GM21737 (cell line): ENCODE measurements at regions not wholly inside any gene's neighbourhood (a gene's known extent, or its start where the extent isn't known, plus 50 kb on each side); places are given as distances from the start of the nearest gene placed in this dataset.
"Not testable (repeated sequence)": the region's sequence is repeated elsewhere in the genome, so short reads cannot be mapped to it uniquely, and the experiment has no call there.

Source experiments
- ATAC-seq: cut with Tn5 transposase; IDR thresholded peaks from one replicate; pipeline ENCODE4 v1.9.1; 2021; ENCODE audit warnings: mild to moderate bottlenecking, moderate library complexity; ENCODE audit not compliant: unreplicated experiment

DNA sequence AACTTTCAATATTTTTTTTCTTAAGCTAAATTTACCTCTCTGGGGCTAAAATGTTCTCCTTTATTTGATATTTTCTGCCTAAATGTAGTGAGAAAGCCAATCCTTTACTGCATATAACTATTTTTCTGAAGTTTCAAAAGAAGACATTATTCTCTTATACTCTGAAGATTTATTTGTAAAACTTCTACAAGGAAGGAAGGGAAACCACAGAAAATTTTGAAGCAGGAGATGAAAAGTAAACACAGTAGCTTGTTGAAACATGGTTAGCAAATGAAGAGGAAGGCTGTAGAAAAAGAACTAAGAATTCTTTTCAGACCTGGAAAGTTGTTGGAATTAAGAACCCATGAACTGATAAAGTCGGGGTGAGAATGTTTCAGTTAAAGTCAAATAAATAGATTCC, 330.3 kb downstream of the HGF start:
- ATAC-seq = no peak

DNA sequence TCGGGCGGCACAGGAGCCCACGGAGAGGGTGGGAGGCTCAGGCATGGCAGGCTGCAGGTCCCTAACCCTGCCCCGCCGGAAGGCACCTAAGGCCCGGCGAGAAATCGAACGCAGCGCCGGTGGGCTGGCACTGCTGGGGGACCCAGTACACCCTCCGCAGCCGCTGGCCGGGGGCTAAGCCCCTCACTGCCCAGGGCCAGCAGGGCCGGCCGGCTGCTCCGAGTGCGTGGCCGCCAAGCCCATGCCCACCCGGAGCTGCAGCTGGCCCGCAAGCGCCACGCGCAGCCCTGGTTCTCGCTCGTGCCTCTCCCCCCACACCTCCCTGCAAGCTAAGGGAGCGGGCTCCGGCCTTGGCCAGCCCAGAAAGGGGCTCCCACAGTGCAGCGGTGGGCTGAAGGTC, 332.7 kb downstream of the HGF start:
- not testable (repeated sequence) for ATAC-seq

DNA sequence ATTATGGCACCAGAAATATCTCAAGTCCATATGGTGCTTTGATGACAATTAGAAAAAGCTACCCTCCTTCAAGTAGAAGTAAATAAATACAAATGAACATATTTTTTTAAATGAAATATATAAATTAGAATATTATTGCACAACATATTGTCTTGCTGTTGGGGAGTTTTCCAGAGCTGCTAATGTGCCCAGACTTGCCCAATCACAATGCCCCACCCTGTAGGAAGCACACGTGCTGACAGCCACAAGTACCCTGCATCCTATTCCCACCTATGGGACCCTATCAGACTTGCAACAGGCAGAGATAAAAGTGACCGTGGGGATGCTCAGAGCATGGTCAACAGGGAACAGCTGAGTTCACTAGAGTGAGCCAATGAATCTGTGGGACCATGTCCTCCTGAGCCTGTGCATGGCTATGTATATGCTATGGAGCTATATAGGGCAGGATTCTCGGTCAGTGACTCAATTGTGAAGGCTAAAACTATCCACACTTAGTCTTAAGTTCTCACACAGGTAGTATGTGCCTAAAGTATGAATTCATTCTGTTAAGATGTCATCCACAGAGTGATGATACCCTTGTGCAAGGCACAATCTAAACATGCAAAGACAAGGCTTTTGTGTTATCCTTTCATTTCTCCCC, 336.0 kb downstream of the HGF start:
- ATAC-seq = no peak

DNA sequence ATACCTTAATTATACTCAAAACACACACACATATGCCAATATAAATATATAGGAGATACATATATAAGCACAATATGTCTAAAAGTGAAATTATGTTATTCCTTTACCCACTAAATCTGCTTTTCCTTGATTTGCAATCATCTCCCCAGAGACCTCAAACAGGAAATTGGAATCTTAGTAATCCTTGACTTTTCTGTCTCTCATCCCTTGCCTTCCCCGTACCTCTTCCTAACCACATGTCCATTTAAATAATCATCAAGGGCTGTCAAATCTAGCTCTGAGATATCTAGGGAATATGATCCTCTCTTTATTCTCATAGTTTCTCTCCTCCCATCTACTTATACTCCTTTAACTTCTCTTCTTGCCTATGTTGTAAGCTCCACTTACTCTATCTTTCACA, 336.6 kb downstream of the HGF start:
- ATAC-seq = no peak

DNA sequence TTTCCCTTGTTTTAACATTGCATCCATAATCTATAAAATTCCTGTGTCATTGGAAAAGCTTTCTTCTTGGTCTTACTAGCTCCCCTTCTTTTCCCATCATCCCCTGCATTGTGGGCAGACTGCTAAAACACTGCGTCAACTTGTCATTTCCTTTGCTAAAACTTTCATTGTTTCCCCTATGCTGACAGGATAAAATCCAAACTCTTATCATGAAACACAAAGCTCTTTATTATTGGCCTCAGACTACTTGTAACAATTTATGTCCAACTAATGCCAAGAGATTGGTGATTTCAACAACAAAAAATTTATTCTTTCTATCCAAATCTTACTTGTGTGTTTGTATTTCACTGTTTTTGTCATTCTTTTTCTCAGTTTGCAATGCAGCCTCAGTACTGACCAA, 339.1 kb downstream of the HGF start:
- ATAC-seq = no peak

DNA sequence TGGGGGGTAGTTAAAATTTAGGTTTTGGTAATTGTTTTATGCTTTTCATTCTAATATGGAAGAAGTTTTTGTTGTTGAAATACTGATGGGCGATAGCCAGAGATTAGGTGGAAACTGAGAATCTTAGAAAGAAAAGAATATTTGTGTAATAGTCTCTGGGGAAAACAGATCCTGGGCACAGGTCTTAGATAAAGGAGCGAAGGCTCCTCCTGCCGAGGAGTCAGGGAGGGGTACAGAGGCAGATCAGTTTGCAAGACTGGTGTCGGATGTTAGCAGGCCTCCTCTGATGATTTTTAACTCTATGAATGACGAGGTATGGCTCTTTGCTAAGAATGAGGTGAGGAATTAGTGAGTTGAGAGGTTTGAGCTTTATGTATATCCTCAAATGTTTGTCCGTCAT, 339.7 kb downstream of the HGF start:
- no peak for ATAC-seq

DNA sequence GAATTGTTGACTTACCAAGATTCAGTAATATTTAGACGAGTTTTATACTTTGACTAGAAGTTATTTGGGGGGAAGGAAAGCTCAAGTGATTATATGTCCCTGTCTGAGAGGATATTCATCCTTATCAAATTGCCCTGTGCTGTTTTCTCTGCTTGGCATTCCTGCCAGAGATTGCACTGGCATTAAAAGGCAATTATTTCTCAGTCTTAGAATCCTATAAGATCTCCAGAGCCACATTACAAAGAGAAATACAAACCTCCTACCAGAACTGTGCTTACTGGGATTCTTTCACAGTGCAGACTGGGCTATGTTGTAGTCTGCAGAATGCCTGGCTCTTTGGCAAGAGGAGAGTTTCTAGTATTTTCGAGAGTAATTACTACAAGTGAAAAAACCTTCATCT, 342.4 kb downstream of the HGF start:
- no peak for ATAC-seq

DNA sequence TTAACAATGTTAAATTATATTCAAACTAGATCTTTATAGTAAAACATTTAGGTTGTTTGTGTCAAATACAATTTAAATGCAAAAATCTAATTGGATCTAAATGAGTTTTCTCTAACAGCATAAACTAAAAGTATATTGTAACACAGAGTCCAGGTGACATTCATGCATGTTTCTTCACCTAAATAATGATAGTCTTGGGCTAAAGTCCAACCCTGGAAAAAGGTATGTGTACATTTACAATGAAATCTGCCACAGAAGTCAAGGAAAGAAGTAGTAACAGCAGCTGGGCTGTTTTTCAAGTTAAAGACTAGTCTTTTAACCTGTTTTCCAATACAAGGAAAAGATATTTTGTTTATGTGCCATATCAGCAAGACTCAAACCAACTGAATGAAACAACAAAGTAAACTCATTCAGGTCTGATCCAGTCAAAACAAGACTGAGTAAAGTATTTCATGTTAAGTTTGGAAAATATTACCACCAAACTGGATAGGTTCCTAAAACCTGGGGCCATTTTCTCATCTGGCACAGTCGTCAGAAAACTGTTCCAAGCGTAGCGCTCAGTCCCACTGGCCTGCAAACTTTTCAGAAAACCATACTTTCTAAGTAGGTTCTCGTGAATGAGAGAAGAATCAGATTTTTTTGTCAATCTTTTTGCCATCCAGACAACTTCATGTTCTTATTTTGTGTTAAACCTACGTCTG, 349.2 kb downstream of the HGF start:
- ATAC-seq = no peak

DNA sequence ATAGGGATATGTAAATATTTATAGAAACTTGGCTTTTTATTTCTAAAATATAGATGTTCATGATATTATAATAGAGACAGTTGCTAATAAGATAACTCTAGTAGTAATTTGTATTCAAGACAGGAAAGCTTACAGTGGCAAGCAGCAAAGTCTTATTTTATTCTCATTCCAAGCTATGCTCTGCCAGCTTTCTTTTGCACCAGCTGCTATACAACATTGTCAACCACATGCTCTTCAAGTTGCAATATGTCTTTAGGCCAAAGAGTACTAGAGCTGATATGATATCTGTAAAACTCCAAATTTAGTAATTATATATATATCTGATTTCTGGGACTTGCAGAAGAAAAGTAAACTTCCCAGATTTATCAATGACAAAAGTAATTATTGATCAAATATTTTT, 350.1 kb downstream of the HGF start:
- no peak for ATAC-seq

DNA sequence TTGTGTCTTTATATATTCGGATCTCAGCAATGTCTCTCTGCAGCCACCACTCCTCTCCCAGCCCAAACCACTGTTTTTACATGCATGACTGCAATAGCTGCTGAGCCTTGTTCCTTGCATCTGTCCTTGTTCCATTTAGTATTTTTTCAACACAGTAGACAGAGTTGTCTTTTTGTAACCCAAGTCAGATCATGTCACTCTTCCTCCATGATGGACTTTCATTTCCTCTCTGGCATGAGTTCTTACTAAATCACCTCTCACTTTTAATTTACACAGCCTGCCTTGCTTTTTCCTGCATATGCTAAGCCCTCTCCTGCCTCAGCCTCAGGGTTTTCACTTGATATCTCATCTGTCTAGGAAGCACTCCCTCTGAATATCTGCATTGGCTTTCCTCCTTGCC, 353.2 kb downstream of the HGF start:
- no peak for ATAC-seq

DNA sequence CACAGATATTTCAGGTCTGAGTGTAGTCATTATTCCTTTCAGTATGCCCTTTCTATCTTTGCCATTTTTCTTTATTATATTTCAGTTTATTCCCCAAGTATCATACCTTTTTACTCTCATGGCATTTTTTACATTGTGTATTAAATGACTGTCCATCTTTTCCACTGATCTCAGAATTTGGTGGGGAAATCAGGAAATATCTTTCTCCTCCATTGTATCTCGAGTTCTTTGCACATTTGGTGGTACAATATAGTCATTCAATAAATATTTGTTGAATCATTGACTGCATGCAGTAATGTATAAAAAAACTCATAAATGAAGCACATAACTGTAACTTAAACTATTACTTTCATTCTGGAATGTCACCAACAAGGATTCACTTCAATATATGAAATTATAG, 354.7 kb downstream of the HGF start:
- no peak for ATAC-seq

DNA sequence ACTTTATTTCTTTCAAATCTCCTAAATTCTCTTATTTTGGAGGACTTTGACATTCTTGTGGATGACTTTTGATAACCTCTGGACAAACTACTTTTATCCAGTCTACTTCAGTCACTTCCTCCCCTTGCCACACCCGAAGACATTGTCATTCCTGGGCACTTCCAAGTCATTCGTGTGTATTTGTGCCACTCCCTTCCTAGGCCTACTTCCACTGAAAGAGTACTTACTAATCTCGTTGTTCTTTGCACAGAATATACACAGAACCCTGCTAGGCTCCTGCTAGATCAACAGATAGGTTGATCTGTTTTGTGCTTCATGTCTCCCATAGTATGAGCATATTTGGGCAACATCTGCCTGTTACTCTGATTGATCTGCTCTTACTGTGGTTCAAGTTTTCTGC, 355.4 kb downstream of the HGF start:
- no peak for ATAC-seq

DNA sequence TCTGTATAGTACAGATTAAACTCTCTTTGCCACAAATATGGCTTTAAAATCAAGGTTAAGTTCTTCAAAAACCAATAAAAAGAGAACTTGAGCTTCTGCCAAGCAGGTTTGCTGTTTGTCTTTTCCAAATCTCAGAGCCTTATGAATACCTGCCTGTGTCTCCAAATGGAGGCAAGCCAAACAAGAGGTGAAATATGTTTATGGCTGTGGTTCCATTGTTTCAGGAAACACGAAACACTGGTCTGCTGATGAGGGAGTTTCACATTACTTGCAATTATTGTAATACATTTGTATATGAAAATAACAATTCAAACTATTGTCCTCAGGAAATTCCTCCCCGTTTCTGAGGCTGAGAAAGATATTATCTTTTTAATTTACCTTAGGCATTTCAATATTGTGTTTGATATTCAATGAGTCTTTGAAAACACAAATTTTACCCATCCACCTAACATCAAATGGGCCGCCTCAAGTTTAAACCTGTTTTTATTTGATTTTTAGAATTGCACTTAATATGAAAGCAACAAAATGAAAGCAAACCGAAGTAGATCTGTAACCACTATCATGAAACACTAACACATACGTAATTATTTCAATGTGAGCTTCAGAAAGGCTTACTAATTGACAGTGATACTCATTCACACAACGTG, 359.3 kb downstream of the HGF start:
- ATAC-seq = no peak

DNA sequence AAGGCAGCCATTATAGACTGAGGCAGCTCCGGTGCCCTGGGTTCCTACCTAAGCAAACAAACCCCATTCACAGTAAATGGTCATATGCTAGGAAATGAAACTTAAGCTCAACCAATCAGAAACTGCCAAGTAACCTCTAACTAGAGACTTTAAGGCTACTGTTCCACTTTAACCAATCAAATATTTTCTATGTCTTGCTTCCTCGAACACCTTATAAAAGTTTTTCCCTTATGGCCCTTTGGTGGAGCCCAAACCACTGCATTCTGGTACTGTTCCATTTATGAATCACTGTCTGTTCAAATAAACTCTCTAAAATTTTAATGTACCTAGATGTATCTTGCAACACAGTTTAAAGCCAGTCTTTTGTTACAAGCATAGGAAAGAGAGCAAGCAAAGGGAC, 361.1 kb downstream of the HGF start:
- ATAC-seq = no peak

DNA sequence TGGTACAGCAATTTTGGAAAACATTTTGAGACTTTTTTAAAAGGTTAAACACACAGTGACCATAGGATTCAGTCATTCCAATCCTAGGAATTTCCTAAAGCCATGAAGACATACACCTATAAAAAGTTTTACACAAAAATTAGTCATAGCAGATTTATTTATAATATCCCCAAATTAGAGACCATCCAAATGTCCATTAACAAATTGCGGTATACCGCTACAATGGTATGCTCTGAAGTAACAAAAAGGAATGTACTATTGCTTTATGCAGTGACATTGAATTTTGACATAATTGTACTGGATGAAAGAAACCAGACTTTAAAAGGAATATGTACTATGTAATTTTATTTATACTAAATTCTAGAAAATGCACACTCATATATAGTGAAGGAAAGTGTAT, 362.8 kb downstream of the HGF start:
- ATAC-seq = no peak

DNA sequence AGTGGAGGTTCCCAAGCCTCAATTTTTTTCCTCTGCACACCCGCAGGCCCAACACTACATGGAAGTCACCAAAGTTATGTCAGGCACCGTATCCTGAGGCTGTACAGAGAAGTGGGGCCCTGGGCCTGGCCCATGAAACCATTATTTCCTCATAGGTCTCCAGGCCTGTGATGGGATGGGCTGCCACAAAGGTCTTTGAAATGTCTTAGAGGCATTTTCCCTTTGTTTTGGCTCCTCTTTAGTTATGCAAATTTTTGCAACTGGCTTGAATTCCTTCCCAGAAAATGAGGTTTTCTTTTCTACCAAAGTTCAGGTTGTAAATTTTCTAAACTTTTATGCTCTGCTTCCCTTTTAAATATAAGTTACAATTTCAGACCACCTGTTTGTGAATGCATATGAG, 365.2 kb downstream of the HGF start:
- ATAC-seq = no peak

DNA sequence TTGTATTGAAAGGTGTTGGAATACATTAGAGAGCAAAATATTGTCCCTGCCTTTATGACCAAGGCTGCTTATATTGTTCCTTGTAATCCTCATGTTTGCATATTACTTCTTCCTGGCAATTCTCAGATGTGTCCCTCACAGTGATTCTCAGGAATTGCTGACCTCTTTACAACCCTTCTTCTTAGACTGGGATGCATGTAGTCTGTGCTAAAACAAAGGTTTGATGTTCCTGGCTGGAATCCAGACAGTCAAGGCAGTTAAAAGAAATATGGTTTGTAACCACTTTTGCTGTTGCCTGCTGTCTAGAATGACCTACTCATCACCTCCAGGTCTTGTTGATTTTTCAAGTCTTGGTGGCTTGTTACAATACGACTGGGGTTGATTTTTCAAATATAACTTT, 367.6 kb downstream of the HGF start:
- no peak for ATAC-seq

DNA sequence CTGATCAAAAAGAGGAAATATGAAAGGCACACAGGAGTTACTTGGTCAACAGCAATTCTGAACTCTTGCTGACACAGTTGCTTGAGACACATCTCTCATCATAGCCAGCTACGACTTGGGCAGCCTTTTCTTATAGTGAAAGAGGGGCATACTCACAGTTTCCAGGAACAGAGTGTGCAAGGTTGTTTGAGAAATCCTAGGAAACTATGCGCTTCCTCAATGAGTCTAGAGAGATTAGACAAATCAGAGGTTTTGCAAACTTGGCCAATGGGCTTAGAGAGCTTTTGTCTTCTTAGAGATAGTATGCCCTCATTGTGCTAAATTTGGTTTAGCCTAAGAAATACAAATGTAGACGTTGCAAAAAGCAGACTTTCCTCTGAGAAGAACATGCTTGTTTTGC, 370.4 kb downstream of the HGF start:
- no peak for ATAC-seq

DNA sequence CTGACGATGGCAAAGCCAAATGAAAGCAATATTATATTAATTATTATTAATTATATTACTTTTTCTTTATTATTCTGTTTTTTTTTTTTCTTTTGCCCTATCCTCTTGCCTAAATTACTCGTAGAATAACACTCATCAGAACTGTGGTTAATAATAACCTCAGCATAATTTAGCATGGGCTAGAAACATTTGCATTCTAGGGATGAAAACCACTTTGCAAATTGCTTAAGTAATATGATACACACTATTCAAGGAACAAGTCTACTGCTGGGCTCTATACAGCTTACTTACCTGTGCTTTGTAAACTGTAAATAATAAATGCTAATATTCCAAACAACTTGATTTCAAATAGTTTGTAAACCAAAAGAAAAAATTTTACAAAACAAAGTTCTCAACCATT, 375.8 kb downstream of the HGF start:
- no peak for ATAC-seq

DNA sequence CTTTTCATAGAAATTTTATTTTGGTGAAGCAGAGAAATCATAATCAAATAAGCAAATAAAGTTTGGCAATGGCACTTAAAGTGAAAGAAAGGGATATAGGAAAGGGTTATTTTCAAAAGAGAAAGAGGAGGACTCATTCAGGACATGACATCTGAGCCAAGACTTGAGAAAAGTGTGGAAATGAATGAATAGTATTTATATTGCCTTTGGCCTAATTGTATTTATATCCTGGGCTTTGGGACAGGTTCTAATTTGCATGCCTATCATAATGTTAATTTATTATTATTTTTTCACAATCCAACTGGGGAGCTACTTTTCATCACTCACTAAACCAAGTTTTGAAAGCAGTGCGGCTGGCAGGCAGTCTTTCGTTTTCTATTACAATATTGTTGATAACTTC, 376.8 kb downstream of the HGF start:
- ATAC-seq = no peak

DNA sequence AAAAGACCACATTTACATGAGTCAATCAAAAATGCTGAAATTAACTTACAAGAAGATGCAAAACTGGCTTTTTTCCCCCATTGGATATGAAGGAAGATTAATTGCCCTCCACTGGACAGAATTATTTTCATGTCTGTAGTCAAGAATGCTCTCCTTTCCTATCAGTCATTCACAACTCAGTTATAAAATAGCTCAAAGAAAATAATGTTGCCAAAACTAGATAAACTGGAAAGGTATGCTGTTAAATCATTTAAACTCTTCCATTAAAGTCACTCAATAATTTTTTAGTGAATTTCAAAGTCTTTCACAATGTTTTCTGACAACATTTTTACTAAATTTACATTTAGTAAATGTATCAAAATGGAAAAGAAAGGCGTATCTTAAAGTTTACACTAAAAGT, 384.5 kb downstream of the HGF start:
- ATAC-seq = no peak

DNA sequence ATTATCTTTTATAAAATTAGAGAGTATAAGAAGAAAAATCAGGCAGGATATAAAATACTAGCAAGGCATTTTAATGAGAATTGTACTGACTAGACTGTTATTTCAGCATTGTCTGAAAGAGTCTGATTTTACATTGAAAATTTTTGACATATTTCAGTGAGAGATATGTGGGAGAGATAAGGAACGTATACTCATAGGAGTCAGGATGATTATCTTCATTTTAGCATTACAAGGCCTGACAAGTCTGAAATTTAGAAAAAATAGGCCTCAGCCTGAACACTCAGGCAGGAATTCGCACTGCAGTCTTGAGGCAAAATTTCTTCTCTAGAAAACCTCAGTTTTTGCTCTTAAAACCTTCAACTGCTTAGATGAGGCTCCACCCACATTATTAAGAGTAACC, 386.0 kb downstream of the HGF start:
- ATAC-seq = no peak

DNA sequence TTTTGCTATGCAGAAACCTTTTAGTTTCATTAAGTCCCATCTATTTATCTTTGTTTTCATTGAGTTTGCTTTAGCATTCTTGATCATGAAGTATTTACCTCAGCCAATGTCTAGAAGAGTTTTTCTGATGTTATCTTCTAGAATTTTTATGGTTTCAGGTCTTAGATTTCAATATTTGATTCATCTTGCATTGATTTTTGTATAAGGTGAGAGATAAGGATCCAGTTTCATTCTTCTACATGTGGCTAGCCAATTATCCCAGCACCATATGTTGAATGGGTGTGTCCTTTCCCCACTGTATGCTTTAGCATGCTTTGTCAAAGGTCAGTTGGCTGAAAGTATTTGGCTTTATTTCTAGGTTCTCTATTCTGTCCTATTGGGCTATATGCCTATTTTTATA, 395.2 kb downstream of the HGF start:
- not testable (repeated sequence) for ATAC-seq
